WTC11 (cell line): ENCODE measurements at regions not wholly inside any gene's neighbourhood (a gene's known extent, or its start where the extent isn't known, plus 50 kb on each side); places are given as distances from the start of the nearest gene placed in this dataset.

Experiments
- CREB1 ChIP-seq: sonication (generic); formaldehyde crosslinking; IDR thresholded peaks from 2 replicates; pipeline ENCODE4 v1.8.0; 2023; ENCODE audit warnings: mild to moderate bottlenecking, missing genetic modification reagents
- IRF2 ChIP-seq: sonication (generic); formaldehyde crosslinking; IDR thresholded peaks from 2 replicates; pipeline ENCODE4 v1.8.0; 2022; ENCODE audit warnings: low read depth, missing genetic modification reagents, borderline replicate concordance
- ZNF232 ChIP-seq: sonication (generic); formaldehyde crosslinking; IDR thresholded peaks from 2 replicates; pipeline ENCODE4 v1.8.0; 2022; ENCODE audit warnings: mild to moderate bottlenecking, missing genetic modification reagents

DNA sequence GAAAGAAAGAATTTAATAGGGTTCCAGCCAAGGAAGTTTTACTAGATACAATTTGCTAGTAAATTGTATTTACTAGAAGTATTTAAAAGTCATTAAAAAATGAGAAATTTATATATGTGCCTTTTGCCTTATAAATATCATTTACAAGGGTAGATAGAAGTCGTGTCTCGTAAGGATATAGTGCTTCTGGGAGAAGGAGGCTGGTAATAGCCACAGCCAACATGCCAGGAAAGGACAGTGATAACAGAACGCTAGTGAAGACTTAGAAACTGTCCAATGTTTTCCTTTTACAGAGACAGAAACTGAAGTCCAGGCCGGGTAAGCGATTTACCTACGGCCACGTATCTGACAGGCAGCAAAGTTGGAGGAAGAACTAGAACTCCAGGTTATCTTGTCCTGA is 113.5 kb upstream of the LRRN1 start:
- no peak for TF ChIP-seq IRF2 (CRISPR knock-in tag)
- TF ChIP-seq CREB1 = no peak
- TF ChIP-seq ZNF232 (CRISPR knock-in tag) = no peak
